ENCODE measurements at regions not wholly inside any gene's neighbourhood (a gene's known extent, or its start where the extent isn't known, plus 50 kb on each side); places are given as distances from the start of the nearest gene placed in this dataset.

DNA sequence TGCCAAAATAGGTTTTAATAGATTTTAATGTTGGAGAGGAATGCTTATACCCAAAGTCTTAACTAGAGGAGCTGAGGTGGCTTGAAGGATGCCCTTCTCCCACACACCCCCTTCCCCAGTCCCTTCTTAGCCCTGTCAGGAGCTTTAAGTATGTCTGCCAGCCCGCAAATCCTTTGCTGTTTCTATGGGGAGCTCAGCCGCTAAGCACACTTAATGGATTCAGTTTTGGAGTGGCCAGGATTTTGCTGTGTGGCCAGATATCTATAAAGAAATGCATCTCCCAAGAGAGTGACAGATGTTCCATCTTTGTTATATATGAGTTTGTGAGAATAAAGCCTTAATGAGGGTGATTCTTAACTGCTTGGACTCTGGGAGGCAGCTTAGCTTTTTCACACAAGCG, 152.9 kb upstream of the ZNF32 start:
- H3K4me3 ChIP-seq, result no peak overlapping the region
- H3K36me3 ChIP-seq (ENCODE audit: low read depth, missing control alignments), result no peaks in the 10 kb centered on the region
- no peak overlapping the region for H3K27ac ChIP-seq
- H3K9me3 ChIP-seq, result no peaks in the 10 kb centered on the region
- peaks cover 4% of the 10 kb centered on the region for H3K4me1 ChIP-seq
- DNase-seq, result no peak
- no peak for TF ChIP-seq POLR2A (IDR thresholded peaks at IDR 0.05)
- TF ChIP-seq, protein P1, sequence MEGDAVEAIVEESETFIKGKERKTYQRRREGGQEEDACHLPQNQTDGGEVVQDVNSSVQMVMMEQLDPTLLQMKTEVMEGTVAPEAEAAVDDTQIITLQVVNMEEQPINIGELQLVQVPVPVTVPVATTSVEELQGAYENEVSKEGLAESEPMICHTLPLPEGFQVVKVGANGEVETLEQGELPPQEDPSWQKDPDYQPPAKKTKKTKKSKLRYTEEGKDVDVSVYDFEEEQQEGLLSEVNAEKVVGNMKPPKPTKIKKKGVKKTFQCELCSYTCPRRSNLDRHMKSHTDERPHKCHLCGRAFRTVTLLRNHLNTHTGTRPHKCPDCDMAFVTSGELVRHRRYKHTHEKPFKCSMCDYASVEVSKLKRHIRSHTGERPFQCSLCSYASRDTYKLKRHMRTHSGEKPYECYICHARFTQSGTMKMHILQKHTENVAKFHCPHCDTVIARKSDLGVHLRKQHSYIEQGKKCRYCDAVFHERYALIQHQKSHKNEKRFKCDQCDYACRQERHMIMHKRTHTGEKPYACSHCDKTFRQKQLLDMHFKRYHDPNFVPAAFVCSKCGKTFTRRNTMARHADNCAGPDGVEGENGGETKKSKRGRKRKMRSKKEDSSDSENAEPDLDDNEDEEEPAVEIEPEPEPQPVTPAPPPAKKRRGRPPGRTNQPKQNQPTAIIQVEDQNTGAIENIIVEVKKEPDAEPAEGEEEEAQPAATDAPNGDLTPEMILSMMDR (IDR thresholded peaks at IDR 0.05), result no peak
- 89 to 93% methylated on average over 3 of the region's 3 CpGs for WGBS, 2 donors
- intact Hi-C loops (cut with DNase I; ENCODE audit: low total_unique reads), result no loop called here
- no peaks in the 10 kb centered on the region for H3K27me3 ChIP-seq

DNA sequence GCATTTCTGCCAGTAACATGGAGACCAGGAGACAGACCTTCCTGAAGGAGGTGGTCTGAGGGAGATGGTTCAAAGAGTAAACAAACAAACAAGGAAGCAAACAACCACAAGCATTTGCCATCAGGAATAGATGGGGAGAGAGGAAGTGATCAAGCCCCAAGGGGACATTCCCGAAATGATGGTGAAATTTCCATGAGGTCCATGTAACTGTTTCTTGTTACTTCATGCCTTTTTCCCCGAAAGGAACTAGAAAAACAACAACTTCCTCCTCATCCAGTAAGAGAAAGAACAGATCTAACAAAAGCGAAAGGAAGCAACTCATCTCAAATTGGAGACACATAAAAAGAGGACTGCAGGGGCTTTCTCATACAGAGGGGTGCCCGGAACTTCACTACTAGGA, 152.5 kb upstream of the ZNF32 start:
- Histone ChIP-seq H3K9me3 (no peaks in the 10 kb centered on the region), H3K27me3 (no peaks in the 10 kb centered on the region), H3K27ac (no peak overlapping the region), H3K36me3 (ENCODE audit: low read depth, missing control alignments) (no peaks in the 10 kb centered on the region), H3K4me3 (no peak overlapping the region), H3K4me1 (peaks cover 4% of the 10 kb centered on the region)
- no peak for DNase-seq
- intact Hi-C loops (cut with DNase I; ENCODE audit: low total_unique reads), result no loop called here
- 58 to 74% methylated on average over 4 of the region's 4 CpGs for WGBS, 2 donors
- TF ChIP-seq, protein P1 (IDR thresholded peaks at IDR 0.05), result no peak
- TF ChIP-seq POLR2A (IDR thresholded peaks at IDR 0.05), result no peak

DNA sequence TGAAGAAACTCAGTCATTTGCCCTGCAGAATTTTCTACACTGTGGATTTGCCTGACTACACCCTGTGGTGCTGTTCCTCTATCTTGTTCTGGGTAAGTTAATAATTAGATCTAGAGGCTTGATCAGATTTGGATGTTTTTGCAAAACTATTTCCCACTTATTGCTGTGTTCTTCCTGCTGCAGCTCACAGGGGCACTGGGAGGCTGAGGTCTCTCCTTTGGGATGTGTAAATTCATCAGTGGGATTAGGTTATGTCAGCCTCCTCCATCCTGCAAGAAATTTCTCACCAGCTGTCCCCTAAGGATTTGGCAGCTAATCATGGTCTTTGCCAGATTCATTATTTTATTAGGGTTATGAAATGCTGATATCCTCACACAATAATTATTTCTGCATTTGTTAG, 148.1 kb upstream of the ZNF32 start:
- Histone ChIP-seq H3K27ac (no peak overlapping the region), H3K4me1 (peaks cover 10% of the 10 kb centered on the region), H3K4me3 (no peak overlapping the region), H3K9me3 (no peaks in the 10 kb centered on the region), H3K36me3 (ENCODE audit: low read depth, missing control alignments) (no peaks in the 10 kb centered on the region), H3K27me3 (no peaks in the 10 kb centered on the region)
- no peak for TF ChIP-seq POLR2A (IDR thresholded peaks at IDR 0.05)
- TF ChIP-seq, protein P1 (IDR thresholded peaks at IDR 0.05), result no peak
- no peak for DNase-seq
- intact Hi-C loops (cut with DNase I; ENCODE audit: low total_unique reads), result no loop called here

DNA sequence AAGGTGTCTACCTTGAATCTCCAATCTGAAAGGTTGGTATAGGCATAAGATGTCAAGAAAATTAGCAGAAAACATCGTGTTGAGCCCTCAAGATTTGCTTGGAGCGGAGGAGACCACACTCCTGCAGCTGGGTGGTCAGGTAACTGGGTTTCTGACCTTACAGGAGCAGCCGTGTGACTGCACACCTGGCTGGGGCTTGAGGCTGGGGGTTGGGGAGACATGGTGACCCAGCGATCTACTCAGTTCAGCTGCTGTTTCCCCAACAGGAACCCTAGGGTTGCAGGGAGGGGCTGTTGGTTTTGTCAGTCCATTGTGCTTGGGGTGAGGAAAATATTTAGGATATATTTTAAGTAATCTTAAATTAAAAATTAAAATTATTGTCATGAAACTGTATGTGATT, 147.0 kb upstream of the ZNF32 start:
- DNase-seq, result no peak
- Histone ChIP-seq H3K27ac (no peak overlapping the region), H3K27me3 (no peaks in the 10 kb centered on the region), H3K36me3 (ENCODE audit: low read depth, missing control alignments) (no peaks in the 10 kb centered on the region), H3K4me1 (peaks cover 8% of the 10 kb centered on the region), H3K9me3 (no peaks in the 10 kb centered on the region), H3K4me3 (no peak overlapping the region)
- intact Hi-C loops (cut with DNase I; ENCODE audit: low total_unique reads), result no loop called here
- no peak for TF ChIP-seq POLR2A (IDR thresholded peaks at IDR 0.05)
- TF ChIP-seq, protein P1 (IDR thresholded peaks at IDR 0.05), result no peak
- whole genome bisulfite sequencing, 2 donors, result 95 to 97% methylated on average over 3 to 4 of the region's 4 CpGs

DNA sequence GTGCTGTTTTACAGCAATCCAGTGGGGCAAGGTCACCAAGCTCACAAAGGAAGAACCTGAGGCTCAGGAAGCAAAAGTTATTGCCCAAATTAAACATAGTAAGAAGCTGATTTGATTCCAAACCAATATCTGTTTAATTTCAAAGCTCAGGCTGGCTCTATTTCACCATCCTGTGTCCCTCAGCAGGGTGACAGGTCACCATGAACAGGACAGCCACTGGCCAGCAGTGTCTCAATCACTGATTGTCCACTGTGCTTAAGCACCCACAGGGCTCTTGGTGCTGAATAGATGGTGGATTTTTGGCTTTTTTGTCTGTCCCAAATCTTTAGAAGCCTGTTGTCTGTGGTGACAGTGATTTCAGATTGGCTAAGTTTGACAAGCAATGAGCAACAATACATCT, 146.4 kb upstream of the ZNF32 start:
- H3K4me1 ChIP-seq, result peaks cover 10% of the 10 kb centered on the region
- no peaks in the 10 kb centered on the region for H3K9me3 ChIP-seq
- H3K27ac ChIP-seq, result no peak overlapping the region
- H3K36me3 ChIP-seq (ENCODE audit: low read depth, missing control alignments), result no peaks in the 10 kb centered on the region
- intact Hi-C loops (cut with DNase I; ENCODE audit: low total_unique reads), result no loop called here
- no peak overlapping the region for H3K4me3 ChIP-seq
- no peak for DNase-seq
- no peak for TF ChIP-seq POLR2A (IDR thresholded peaks at IDR 0.05)
- TF ChIP-seq, protein P1 (IDR thresholded peaks at IDR 0.05), result no peak
- no peaks in the 10 kb centered on the region for H3K27me3 ChIP-seq
